ENCODE measurements at regions not wholly inside any gene's neighbourhood (a gene's known extent, or its start where the extent isn't known, plus 50 kb on each side); places are given as distances from the start of the nearest gene placed in this dataset.
"Not testable (repeated sequence)": the region's sequence is repeated elsewhere in the genome, so short reads cannot be mapped to it uniquely, and the experiment has no call there.

DNA sequence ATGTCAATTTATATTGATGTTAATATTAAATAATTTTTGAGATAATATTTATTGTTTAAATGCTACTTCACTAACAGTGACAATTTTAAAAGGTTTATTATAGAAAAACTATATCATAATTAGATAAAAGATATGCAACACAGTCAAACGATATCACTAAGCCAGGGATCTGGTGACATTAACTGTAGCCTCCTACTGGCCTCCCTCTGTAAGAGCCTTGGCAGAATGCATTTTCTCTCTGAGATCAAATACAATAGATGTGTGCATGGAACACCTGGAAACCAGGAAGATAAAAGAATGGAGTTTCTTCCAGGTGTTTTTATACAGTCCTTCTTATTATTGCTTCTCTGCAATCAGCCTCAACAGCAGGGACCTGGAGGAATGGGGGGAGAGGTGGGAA lies 1762.1 kb downstream of the BRINP3 start:
- H3K4me3 ChIP-seq (ENCODE audit: low read depth, low read length), result no peak overlapping the region
- TF ChIP-seq, protein P1, sequence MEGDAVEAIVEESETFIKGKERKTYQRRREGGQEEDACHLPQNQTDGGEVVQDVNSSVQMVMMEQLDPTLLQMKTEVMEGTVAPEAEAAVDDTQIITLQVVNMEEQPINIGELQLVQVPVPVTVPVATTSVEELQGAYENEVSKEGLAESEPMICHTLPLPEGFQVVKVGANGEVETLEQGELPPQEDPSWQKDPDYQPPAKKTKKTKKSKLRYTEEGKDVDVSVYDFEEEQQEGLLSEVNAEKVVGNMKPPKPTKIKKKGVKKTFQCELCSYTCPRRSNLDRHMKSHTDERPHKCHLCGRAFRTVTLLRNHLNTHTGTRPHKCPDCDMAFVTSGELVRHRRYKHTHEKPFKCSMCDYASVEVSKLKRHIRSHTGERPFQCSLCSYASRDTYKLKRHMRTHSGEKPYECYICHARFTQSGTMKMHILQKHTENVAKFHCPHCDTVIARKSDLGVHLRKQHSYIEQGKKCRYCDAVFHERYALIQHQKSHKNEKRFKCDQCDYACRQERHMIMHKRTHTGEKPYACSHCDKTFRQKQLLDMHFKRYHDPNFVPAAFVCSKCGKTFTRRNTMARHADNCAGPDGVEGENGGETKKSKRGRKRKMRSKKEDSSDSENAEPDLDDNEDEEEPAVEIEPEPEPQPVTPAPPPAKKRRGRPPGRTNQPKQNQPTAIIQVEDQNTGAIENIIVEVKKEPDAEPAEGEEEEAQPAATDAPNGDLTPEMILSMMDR (IDR thresholded peaks at IDR 0.05; ENCODE audit: low read depth, low read length), result no peak

DNA sequence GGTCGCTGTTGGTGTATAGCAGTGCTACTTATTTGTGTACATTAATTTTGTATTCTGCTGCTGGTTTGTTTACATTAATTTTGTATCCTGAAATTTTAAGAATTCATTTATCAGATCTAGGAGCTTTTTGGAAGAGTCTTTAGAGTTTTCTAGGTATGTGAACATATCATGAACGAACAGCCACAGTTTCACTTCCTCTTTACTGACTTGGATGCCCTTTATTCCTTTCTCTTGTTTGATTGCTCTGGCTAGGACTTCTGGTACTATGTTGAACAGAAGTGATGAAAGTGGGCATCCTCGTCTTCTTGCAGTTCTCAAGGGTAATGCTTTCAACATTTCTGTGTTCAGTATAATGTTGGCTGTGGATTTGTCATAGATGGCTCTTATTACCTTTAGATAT lies 1757.9 kb downstream of the BRINP3 start:
- TF ChIP-seq, protein P1 (IDR thresholded peaks at IDR 0.05; ENCODE audit: low read depth, low read length), result no peak
- H3K4me3 ChIP-seq (ENCODE audit: low read depth, low read length), result no peak overlapping the region

DNA sequence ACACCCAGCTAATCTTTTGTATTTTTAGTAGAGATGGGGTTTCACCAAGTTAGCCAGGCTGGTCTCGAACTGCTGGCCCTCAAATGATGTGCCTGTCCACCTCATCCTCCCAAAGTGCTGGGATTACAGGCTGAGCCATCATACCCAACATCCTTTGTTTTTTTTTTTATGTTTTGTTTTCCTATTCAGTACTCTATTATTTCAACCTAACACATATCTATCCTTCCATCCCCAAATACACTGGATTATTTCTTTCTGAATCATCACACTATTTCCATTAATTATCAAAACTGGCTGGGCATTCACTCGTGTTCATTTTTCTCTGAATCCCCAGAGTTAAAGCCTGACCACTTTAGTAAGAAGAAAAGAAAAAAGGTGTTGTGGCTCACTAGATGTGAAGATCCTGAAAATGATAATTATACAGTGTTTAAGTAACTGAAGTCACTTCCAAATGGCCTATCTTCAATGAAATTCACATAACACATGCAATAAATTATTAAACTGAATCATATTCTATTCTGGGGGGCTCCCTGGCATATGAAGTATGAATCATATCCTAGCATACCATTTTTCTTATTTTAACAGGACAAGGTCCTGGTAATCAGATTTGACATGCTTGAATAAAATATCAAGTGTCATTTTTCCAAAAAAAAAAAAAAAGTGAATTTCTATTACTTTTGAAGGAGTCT lies 1754.2 kb downstream of the BRINP3 start:
- no peak overlapping the region for H3K4me3 ChIP-seq (ENCODE audit: low read depth, low read length)
- TF ChIP-seq, protein P1 (IDR thresholded peaks at IDR 0.05; ENCODE audit: low read depth, low read length), result no peak

DNA sequence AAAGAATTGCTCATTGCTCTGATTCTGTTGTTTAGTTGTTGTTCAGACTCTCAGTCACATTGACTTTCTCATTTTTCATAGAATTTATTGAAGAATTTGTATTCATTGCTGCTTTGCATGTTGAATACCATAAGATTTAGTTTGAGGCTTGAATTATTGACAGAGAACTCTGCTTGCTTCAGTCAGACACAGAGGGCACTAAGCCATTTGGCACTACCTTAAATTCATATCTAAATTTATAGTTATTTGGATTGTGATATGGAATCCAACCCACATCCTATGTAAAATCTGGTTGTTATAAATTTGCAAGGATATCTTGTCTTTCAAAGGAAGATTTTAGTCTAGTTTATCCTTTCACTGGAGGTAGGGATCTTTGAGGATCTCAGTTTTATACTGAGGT lies 1748.6 kb downstream of the BRINP3 start:
- H3K4me3 ChIP-seq (ENCODE audit: low read depth, low read length), result no peak overlapping the region
- TF ChIP-seq, protein P1 (IDR thresholded peaks at IDR 0.05; ENCODE audit: low read depth, low read length), result no peak

DNA sequence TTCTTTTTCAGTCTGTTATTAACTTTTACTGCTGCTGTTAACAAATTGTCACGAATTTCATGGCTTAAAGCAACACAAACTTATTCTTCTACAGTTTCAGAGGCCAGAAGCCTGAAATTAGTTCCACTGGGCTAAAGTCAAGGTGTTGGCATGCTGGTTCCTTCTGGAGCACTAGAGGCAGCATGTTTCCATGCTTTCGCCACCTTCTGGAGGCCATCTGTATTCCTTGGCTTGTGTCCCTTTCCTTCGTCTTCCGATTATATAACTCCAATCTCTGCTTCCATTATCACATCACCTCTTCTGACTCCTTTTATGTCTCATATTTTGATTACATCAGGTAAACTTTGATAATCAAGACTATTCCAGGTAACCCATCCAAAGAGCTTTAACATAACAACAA lies 1742.1 kb downstream of the BRINP3 start:
- no peak overlapping the region for H3K4me3 ChIP-seq (ENCODE audit: low read depth, low read length)
- TF ChIP-seq, protein P1 (IDR thresholded peaks at IDR 0.05; ENCODE audit: low read depth, low read length), result no peak

DNA sequence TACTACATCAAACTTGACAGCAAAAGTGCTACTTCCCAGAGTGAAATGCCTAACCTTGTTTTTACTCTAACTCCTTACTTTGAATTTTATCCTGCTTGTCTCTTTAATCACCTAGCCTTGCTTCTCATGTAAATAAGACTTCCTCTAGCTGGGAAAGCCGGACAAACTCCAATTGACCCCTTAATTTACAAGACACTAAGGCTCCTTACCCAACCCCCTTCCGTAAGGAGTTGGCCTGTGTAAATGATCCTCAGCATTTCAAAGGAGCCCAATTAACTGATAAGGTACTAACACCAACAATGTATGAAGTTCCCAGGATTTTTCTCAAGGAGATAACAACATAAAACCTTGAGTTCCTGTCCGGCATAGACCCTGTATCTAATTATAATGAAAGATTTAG lies 1728.4 kb downstream of the BRINP3 start:
- not testable (repeated sequence) for H3K4me3 ChIP-seq (ENCODE audit: low read depth, low read length)

DNA sequence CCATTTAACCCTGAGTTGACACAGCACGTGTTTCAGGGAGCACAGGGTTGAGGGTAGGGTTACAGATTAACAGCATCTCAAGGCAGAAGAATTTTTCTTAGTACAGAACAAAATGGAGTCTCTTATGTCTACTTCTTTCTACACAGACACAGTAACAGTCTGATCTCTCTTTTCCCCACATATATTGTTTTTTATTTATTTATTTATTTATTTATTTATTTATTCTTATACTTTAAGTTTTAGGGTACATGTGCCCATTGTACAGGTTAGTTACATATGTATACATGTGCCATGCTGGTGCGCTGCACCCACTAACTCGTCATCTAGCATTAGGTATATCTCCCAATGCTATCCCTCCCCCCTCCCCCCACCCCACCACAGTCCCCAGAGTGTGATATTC lies 1725.6 kb downstream of the BRINP3 start:
- not testable (repeated sequence) for H3K4me3 ChIP-seq (ENCODE audit: low read depth, low read length)

DNA sequence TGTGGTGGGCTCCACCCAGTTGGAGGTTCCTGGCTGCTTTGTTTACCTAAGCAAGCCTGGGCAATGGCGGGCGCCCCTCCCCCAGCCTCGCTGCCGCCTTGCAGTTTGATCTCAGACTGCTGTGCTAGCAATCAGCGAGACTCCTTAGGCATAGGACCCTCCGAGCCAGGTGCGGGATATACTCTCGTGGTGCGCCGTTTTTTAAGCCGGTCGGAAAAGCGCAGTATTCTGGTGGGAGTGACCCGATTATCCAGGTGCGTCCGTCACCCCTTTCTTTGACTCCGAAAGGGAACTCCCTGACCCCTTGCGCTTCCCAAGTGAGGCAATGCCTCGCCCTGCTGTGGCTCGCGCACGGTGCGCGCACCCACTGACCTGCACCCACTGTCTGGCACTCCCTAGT lies 1719.9 kb downstream of the BRINP3 start:
- H3K4me3 ChIP-seq (ENCODE audit: low read depth, low read length), result not testable (repeated sequence)

DNA sequence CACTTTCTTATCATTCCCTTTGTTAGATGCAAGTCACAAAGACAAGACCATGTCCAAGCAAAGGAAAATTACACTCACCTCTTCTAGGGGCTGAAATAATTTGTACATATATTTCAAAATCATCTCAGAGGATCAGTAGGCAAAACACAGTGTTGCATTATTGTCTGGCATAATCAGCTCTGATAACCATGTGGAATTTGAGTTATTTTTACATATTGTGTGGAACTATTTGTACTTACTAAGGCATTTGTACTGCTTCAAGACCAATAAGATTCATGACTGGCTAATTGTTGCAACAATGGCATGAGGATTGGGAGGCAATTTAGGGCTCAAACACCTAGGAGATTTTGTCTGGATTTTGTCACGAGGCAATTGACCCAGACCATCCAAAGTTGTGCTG lies 1716.4 kb downstream of the BRINP3 start:
- no peak overlapping the region for H3K4me3 ChIP-seq (ENCODE audit: low read depth, low read length)
- TF ChIP-seq, protein P1 (IDR thresholded peaks at IDR 0.05; ENCODE audit: low read depth, low read length), result no peak

Measured in WI38 (cell line).